Muscle of back (tissue), 3 donors: ENCODE measurements at regions not wholly inside any gene's neighbourhood (a gene's known extent, or its start where the extent isn't known, plus 50 kb on each side); places are given as distances from the start of the nearest gene placed in this dataset.
"Not testable (repeated sequence)": the region's sequence is repeated elsewhere in the genome, so short reads cannot be mapped to it uniquely, and the experiment has no call there.

Experiments used
- DNase-seq, 3 donors: peaks; one replicate each; pipeline versions ENCODE4 v3.0.0 to v3.0.0-alpha.2; 2013

DNA sequence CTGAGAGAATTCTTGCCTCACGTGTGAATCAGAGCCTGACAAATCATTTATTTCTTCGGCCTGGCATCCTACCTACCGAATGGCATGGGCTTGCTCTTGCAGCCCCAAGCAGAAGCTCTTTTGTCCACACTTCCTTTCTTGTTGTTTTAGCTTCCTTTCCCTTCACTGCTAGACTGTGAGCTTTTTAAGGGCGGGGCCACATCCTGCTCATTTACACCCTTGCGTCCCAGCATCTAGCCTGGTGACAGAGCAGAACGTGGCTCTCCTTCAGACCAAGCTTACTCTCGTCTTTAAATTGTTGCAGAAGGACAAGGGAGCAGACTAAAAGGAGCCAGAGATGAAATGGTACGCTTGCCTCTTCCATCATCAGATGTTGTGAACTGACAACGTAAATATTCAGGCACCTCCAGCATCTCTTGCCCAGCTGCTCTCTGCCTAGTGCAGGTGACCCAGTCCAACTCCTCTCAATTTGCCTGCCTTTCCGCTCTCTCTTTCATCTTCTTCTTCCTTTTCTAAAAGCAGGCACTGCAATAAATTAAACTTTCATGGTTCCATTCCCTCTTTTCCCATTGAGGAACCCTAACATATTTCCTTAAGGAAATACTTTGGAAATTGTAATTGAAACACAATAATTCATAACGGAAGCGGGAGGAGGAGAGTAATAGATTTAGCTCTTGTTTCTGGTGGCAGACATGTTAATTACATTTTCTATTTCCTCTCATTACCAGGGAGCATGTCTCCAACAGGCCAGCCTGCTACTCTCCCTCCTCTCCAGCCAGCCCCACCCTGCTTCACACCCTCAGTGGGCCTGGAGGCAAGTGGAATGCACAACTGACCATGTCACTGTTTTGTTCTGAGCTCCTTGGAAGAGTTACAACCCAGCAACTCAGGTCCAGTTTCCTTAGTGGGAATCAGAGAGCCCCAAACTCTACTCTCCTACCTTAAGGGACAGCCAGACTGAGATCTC lies 228.1 kb upstream of the TRIB2 start:
- DNase-seq = no peak

DNA sequence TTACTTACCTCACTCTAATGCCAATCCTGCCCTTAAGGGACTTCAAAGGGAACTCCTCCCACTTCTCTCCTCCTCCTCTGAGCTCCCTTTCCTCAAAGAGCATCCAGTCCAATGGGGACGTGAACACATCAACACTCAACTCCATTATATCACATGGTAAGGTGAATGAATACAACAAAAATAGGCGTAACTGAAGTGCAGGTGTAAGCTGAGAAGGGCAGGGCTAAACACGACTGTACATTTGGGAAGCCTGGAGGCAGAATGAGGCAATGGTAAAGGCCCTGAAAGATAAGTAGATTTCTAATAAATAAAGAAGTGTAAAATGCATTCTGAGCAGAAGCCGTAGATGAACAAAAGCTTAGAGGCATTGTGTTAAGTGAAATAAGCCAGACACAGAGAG lies 226.1 kb upstream of the TRIB2 start:
- no peak for DNase-seq

DNA sequence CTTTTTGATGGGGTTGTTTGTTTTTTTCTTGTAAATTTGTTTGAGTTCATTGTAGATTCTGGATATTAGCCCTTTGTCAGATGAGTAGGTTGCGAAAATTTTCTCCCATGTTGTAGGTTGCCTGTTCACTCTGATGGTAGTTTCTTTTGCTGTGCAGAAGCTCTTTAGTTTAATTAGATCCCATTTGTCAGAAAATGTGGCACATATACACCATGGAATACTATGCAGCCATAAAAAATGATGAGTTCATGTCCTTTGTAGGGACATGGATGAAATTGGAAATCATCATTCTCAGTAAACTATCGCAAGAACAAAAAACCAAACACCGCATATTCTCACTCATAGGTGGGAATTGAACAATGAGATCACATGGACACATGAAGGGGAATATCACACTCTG lies 224.4 kb upstream of the TRIB2 start:
- not testable (repeated sequence) for DNase-seq

DNA sequence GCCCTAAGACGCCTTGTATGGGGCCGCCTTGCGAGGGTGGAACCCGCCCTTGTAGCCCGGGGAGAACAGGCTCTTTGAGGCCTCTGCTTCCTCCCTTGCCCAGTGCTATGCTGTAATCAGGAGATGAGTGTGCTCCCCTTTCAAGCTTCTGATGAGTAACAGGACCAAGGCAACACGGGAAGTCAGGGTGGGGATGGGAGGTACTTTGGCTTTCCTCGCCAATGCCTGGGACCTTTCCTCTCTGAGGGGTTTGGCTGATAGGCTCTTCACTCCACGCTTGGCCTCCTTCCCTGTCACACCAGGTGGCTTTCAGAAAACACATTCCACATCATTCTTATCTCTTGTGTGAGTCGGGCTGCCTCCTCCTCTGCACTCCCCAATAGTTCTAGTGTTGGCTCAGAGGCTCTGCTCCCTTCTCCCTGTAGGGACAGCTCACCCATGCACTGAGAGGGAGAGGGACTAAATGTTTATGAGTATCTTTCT lies 223.7 kb upstream of the TRIB2 start:
- no peak for DNase-seq

DNA sequence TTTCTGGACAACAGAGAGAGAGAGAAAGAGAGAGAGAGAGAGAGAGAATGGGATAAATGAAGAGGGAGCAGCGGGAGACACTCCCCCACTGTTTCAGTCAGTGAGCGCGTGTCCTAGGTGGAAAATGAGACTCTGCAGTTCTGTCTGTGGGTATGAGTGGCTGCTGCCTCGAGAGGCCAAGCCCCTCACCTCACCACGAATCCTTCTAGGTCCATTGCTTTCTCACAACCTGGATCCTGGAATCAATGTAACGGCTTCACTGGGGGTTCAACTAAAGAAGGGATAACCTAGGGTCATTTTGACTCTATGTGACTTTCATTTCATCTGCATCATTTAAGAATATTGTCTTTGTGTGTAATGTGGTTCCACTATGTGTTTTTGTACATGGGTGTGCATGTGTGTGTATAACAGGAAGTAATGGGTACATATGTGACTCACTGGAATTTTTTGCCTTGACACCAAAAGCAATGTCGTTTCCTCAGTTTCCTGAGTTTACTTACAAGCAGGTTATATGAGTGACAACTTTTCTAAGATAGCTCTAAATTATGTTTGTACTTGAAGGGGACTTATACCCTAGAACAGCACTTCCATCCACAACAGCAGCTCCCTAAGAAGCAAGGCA lies 221.4 kb upstream of the TRIB2 start:
- no peak for DNase-seq

DNA sequence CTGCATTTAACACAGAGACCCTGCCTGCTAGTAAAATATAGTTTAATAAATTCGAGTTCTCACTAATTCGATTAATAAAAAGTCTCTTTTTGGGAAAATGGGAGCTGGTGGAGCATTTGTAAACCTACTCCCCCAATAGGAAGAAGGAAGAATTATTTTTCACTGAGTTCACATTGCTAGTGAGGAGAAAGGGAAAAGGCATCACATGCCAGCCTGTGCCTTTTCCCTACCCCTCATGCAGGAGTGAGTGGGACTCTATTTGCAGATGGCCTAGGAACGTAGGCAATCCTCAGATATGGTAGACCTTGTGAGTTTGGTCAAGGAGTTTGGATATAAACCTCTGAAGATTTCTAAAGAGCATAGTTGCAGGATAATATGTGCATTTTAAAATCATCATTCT lies 218.4 kb upstream of the TRIB2 start:
- DNase-seq = no peak

DNA sequence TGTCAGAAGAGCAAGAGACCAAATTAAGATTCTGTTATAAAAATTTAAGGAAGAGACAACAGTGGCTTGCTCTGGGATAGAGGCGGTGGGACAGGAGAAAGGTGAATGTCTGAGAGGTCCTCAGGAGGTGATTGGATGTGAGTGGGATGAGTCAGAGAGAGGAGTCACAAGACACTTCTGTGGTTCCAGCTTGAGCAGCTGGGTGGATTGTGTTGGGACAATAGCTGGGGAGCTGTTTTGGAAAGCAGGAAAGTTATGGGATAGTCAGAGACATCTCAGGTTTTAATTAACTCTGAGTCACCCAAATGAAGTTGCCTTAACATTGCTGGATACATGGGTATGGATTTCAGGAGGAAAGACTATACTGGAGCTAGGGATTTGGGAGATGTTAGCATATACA lies 218.0 kb upstream of the TRIB2 start:
- DNase-seq = peak in 1 of 3 donors; percentile 62

DNA sequence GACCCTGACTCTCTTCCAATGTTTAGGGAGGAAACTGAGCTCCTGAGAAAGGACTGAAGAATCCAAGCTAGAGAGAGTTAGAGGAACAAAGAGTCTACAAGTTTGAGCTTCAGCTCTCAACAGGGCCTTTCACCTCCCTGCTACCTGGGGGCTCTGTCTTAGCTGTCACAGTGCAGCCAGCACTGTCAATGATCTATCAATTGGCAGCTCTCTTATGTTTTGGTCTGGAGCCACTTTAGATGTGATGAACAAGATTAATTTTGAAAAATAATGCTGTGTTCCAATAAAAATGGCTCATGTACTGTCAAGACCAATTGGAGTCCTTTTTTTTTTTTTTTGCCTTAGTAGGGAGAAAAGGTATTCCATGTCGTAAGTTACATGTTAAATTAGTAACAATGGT lies 215.8 kb upstream of the TRIB2 start:
- no peak for DNase-seq

DNA sequence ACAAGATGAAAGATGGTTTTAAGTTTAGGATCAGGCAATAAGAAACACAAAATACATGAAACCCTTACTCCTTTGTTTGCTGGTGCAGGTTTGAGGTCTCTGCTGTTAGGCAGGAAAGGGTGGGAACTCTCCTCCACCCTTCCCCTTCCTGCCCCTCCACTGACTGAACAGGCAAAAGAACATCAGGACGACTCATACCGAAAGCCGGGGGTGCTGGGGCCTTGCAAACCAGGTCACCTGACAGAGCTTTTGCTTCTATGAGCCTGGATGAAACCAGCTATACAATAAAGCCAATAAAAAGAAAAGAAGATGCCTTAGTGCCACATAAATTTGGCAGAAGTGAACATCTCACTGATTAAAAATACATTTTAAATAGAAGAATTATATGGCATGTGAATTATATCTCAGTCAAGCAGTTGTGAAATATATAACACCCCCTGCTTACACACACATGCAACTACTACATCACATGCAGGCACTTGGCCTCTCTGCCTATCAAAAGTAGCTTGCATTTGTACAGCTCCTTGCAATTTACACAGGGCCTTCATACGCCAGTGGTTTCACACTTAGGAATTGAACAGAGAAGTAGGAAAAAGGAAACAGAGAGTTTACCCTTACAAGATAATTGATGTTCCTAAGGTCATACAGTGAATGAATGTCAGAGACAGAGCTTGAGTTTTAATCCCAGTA lies 215.1 kb upstream of the TRIB2 start:
- DNase-seq = peak in 1 of 3 donors; percentile 31

DNA sequence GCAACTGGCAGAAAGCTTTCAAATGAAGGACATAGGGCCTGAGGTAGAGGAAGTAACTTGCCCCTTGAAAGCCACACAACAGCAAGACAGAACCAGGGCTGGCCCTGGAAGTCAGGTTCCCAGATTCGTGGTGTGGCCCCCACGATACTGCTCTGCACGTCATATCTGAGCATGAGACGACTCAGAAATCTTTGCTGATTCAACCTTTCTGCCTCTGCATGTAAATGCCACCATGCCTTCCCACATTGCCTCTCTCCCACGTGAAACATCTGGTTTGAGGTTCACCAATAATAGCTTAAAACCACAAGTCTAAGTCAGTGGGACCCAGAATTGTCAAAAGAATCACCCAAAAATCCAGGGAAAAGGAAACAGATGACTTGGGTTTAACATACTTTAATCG lies 214.0 kb upstream of the TRIB2 start:
- peak in 1 of 3 donors; percentile 50 for DNase-seq

DNA sequence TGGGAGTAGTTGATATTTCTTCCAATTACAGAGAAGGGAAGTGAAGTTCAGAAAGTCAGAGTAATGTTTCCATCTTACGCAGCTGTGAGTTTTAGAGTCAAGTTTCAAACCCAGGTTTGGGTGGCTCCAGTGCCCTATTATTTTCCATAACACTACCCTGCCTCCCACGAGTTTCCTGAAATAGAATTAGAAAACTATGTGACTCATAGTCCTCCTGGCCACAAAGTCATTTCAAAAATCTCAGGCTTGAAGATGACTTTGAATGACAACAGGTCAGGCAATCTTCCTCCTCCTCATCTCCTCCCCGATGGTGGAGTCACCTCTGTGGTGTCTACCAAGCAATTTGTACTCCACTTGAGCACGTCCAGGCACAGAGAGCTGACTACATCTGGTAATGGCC lies 212.3 kb upstream of the TRIB2 start:
- no peak for DNase-seq

DNA sequence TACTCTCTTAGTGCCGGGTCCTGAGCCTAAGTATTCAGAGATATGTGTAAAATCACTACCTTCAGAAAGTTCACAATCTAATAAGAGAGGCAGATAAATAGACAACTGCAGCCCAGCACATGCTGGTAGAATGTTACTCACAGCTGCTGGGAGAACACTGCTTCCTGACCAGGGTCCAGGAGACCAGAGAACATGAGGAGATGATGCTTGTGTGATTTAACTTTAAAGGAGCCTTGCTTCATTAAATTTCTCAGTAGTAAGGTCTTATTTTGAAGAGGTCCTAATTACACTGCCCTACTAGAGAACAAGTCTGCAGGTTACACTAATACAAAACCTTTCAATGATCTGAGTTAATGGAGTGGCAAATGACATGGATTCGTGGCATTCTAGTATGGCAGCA lies 209.9 kb upstream of the TRIB2 start:
- DNase-seq = no peak

DNA sequence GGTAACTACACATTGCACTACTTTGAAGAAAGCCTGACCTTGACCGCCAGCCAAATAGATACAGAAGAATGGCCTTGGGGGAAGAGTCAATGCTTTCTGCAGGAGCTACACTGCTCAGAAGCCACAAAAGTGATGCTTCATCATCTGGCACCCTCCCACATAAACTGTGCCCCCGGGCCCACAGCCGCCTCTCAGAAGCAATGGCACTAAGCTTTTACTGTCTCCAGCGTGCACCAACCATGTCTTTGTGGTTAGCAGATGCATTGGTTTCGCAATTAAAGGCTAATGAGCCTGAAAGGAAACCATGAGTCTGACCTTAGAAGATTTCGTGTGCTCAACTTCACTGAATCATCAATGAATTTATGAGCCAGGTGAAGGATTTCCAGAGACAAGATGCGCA lies 209.4 kb upstream of the TRIB2 start:
- peak in 1 of 3 donors; percentile 43 for DNase-seq

DNA sequence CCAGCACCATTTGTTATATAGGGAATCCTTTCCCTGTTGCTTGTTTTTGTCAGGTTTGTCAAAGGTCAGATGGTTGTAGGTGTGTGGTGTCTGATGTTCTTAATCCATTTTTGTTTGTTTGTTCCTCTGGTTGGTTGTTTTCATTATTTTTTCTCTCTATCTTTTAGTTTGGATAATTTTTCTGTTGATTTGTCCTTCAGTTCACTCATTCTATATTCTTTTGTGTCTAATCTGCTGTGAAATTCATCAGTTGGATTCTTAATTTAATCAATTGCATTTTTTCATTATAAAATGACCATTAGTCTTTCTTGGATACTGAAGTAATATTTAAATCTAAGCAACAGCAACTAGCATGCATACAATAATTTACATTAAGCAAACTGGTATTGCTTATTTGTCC lies 206.7 kb upstream of the TRIB2 start:
- DNase-seq = no peak

DNA sequence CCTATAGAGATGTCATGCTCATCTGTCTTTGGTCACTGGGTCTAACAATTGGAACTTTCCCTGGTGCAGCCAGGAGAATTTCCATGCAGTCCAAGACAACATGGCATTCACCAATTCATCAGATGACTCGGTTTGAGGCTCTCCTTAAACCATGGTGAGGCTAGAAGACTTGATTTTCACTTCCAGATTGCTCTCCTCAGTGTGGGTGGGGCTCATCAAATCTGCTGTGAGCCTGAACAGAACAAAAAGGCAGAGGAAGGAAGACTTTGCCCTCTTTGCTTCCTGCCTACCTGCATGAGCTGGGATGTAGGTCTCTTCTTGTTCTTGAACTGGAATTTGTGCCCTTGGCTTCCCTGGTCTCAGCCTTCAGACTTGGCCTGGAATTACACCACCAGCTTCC lies 203.4 kb upstream of the TRIB2 start:
- no peak for DNase-seq

DNA sequence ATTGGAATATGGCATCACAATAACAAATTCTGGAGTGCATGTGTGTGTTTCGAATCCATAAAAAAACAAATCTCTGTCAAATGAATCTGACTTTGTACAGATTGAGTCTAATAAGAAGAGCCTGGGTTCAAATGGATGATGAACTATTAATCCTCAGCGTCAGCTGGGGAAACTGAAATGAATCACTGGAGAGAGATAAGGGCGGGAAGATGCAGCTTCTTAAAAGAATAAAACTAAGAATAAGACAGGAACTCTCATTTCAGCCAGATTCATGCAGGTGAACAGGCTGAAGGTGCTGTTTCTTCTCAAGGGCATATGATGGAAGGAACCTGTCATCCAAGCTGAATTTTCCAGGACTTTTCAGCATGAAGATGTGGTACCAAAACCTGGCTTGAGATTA lies 202.6 kb upstream of the TRIB2 start:
- no peak for DNase-seq

DNA sequence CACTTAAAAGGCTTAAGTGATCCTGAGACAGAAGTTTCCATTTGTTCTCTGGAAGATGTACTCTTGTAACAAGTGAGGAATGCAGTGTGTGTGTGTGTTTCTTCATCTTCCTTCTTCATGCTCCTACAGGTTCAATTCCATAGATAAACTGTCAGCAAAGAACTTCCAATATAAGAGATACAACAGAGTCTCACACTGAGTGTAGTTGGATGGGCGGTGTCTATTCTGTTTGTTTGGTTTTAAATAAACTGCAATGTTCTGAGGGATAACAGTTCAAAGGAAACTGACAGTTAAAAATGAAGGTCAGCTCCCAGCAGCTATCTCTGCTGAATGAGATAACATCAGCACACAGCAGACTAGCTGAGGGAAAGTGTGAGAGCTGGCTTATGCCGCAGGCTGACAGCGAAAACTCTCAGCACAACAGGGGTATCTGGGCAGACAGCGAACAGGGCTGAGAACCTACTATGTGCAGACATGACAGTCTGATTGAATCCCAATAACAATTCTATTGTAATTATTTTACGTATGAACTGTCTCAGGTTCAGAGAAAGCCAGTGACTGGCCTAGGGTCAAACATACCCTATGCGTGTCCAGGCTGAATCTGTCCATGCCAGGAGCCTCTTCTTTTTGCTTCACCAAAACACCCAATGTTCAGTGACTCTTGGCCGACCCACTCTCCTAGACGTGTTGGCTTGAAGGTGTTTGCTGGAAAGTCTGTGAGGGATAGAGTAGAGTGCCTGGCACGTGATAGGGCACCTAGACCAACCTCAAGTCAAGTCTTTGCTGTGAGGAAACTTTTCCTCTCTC lies 201.9 kb upstream of the TRIB2 start:
- no peak for DNase-seq

DNA sequence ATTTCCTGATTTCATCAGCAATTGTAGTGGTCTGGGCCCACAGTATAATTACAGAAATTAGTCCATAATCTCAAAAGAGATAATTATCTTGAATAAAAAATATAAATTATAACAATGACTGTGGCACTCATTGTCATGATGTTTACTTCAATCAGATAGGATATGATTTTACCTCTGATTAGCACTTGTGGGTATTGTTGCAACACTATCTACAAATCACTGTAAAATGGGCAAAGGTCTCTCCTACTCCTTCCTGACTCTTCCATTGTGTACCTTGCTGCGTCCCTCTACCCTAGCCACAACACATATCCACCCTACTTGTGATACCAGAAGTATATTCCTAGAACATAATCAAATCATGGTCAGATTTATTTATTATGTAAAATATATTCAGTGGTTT lies 200.9 kb upstream of the TRIB2 start:
- no peak for DNase-seq

DNA sequence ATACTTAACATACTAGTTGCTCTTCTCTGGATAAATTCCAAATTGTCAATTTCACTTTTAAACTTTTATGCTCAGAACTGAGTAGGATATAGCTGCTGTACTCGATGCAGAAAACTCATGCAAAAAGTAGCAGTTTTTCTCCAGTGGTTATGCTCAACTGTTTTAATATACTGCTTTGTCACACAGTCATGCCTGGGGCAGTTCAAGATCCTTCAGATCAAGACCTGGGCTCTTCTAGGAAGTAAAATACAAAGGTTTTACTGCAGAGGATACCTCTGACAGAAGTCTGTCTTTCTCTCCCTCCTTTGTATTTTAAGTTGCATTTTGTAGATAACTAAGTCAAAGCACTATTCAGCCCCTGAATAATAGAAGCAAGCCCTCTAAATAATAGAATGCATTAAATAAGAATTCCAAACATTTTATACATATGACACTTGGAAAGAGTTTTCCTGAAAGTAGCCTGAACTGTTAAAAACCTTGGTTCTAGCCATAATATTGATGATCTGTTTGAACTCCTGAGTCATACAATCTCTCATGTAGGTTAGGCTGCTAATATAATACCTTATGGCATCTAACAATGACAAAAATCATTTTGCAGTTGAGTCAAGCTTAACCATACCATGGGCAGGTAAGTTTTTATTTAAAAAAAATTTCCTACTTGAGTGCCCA lies 183.3 kb upstream of the TRIB2 start:
- no peak for DNase-seq

DNA sequence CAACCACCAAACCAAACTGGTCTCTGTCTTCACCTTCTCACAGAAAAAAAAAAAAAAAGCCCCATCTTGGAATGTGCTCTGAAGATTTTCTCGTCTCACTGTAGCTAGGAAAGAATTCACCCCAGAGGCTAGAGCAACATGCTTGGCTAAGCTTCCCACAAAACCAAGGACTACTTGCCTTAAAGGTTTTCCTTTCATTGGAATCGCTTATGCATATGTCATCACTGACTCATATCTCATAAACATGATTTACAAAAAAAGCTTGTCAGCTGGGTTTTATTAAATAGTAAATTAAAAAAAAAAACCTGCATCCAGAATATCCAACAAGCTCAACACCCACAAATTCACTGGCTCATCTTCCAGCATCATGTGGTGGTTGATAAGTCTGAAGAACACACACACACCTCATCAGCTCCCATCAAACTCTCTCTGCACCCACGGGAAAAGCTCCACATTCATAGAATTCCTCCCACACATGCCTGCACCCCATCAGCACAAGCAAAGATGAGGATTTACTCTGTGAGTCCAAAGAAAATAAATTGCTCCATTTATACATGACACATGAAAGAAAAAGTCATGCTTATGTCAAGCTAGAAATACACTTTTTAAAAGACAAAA lies 182.0 kb upstream of the TRIB2 start:
- peak; percentile 29 to 96 (median 67) for DNase-seq

DNA sequence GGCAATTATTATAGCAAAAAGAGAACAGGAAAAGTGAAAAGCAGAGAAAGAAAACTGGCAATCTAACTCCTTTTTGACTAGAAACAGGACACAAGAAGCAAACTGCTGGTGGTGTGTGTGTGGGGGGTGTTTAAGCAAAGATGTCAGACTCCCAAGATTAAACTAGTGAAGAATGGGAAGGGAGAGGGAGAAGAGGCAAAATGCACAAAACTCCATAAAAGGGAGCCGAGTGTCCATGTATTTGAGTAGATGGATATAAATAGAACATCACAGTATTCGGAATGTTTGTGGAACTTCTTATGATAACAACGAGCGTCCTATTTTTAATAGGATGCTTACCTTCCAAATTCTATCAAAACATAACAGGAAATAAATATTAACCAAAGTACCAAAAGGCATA lies 179.8 kb upstream of the TRIB2 start:
- DNase-seq = no peak
